Breast epithelium (tissue), 4 donors: ENCODE measurements at regions not wholly inside any gene's neighbourhood (a gene's known extent, or its start where the extent isn't known, plus 50 kb on each side); places are given as distances from the start of the nearest gene placed in this dataset.

Source experiments
- DNase-seq, 2 donors: peaks; one replicate each; pipeline ENCODE4 v3.0.0-alpha.2; 2019; ENCODE audit warnings: low spot score in 2 of 2
- H3K27ac ChIP-seq, 2 donors: fragments of 200-600 bp; sonication (generic) in 1 of 2; one replicate each; pipeline ENCODE4 v1.5.1; 2016 to 2019; ENCODE audit warnings: mild to moderate bottlenecking in 1 of 2
- H3K27me3 ChIP-seq, 2 donors: fragments of 200-600 bp; sonication (generic) in 1 of 2; one replicate each; pipeline versions ENCODE4 v1.5.1 to v1.6.0; 2017 to 2019; ENCODE audit warnings: control low read depth in 1 of 2, mild to moderate bottlenecking in 1 of 2
- H3K36me3 ChIP-seq: fragments of 200-600 bp; one replicate; pipeline ENCODE4 v1.5.1; 2019
- H3K4me1 ChIP-seq, 2 donors: fragments of 200-600 bp; sonication (generic); one replicate each; pipeline ENCODE4 v1.5.1; 2016 to 2019; ENCODE audit warnings: control low read depth in 1 of 2
- H3K4me3 ChIP-seq, 3 donors: fragments of 200-600 bp; sonication (generic); 1 replicate in 2 of 3; 2 replicates in 1 of 3; pipeline ENCODE4 v1.5.1; 2016 to 2019; ENCODE audit warnings: mild to moderate bottlenecking in 3 of 3, moderate library complexity in 2 of 3
- H3K9me3 ChIP-seq, 2 donors: fragments of 200-600 bp; sonication (generic) in 1 of 2; one replicate each; pipeline ENCODE4 v1.5.1; 2016 to 2019; ENCODE audit warnings: control low read depth in 1 of 2
- CTCF ChIP-seq, 3 donors: fragments of 450-650 bp; IDR thresholded peaks; one replicate each; pipeline ENCODE4 v1.5.1; 2016 to 2017; ENCODE audit warnings: antibody characterized with exemption in 3 of 3, mild to moderate bottlenecking in 3 of 3, moderate library complexity in 3 of 3
- POLR2A ChIP-seq: fragments of 450-650 bp; IDR thresholded peaks from one replicate; pipeline ENCODE4 v1.6.1; 2016; ENCODE audit warnings: antibody characterized with exemption, mild to moderate bottlenecking, moderate library complexity
- POLR2AphosphoS5 ChIP-seq, 3 donors: sonication (generic); formaldehyde crosslinking; IDR thresholded peaks; one replicate each; pipeline ENCODE4 v1.6.1; 2017; ENCODE audit warnings: antibody characterized with exemption in 3 of 3
- intact Hi-C: fragments of 100-400 bp; cut with DNase I; formaldehyde crosslinking; loops from one replicate; pipeline ENCODE4 v1.15.1; 2023; ENCODE audit warnings: low total_unique reads

- no peaks in the 10 kb centered on the region for H3K4me1 ChIP-seq
- no peaks in the 10 kb centered on the region for H3K9me3 ChIP-seq
- no peak overlapping the region for H3K4me3 ChIP-seq
- H3K27me3 ChIP-seq, result peaks cover 0 to 13% of the 10 kb centered on the region in 2 donors
- H3K36me3 ChIP-seq, result no peaks in the 10 kb centered on the region
- no peak overlapping the region for H3K27ac ChIP-seq
- DNase-seq, result no peak
- TF ChIP-seq POLR2AphosphoS5 (IDR thresholded peaks at IDR 0.05) (no peak), CTCF (IDR thresholded peaks at IDR 0.05) (no peak), POLR2A (no peak)
- intact Hi-C loops, result no loop called here
These were observed 129.6 kb upstream of the CST7 start for GRCh38 chr20:24819331-24819965.

GRCh38 chr20:24820345-24820744, 128.7 kb upstream of the CST7 start:
- no peaks in the 10 kb centered on the region for H3K4me1 ChIP-seq
- intact Hi-C loops, result loop anchor here (5.0 kb wide), 1 partner anchor 708 kb away; no protein-coding TSS in a partner anchor
- no peak overlapping the region for H3K27ac ChIP-seq
- TF ChIP-seq POLR2A (no peak), CTCF (IDR thresholded peaks at IDR 0.05) (no peak), POLR2AphosphoS5 (IDR thresholded peaks at IDR 0.05) (no peak)
- H3K36me3 ChIP-seq, result no peaks in the 10 kb centered on the region
- H3K4me3 ChIP-seq, result no peak overlapping the region
- DNase-seq, result peak in 1 of 2 donors; percentile 2
- peaks cover 0 to 10% of the 10 kb centered on the region in 2 donors for H3K27me3 ChIP-seq
- H3K9me3 ChIP-seq, result no peaks in the 10 kb centered on the region

GRCh38 chr20:24821391-24821790, 127.7 kb upstream of the CST7 start:
- DNase-seq, result peak in 1 of 2 donors; percentile 42
- no peak overlapping the region for H3K4me3 ChIP-seq

GRCh38 chr20:24823176-24823784, 125.8 kb upstream of the CST7 start:
- TF ChIP-seq POLR2AphosphoS5 (IDR thresholded peaks at IDR 0.05), result no peak
- TF ChIP-seq CTCF (IDR thresholded peaks at IDR 0.05), result no peak
- no peak for TF ChIP-seq POLR2A
- Histone ChIP-seq H3K27ac (no peak overlapping the region), H3K4me3 (no peak overlapping the region), H3K36me3 (no peaks in the 10 kb centered on the region), H3K9me3 (no peaks in the 10 kb centered on the region), H3K4me1 (no peaks in the 10 kb centered on the region), H3K27me3 (no peaks in the 10 kb centered on the region)
- peak in 1 of 2 donors; percentile 20 for DNase-seq
- intact Hi-C loops, result loop anchor here (5.0 kb wide), 1 partner anchor 711 kb away; no protein-coding TSS in a partner anchor

More at GRCh38 chr20:24821391-24821790, 127.7 kb upstream of the CST7 start:
- Histone ChIP-seq H3K27me3 (peaks cover 0 to under 1% of the 10 kb centered on the region in 2 donors), H3K27ac (no peak overlapping the region), H3K36me3 (no peaks in the 10 kb centered on the region), H3K4me1 (no peaks in the 10 kb centered on the region), H3K9me3 (no peaks in the 10 kb centered on the region)
- intact Hi-C loops, result loop anchor here (5.0 kb wide), 1 partner anchor 709 kb away; no protein-coding TSS in a partner anchor
- TF ChIP-seq CTCF (IDR thresholded peaks at IDR 0.05), result no peak
- no peak for TF ChIP-seq POLR2AphosphoS5 (IDR thresholded peaks at IDR 0.05)
- TF ChIP-seq POLR2A, result no peak

- intact Hi-C loops, result loop anchor here (5.0 kb wide), 1 partner anchor 712 kb away; no protein-coding TSS in a partner anchor
- Histone ChIP-seq H3K36me3 (no peaks in the 10 kb centered on the region), H3K9me3 (no peaks in the 10 kb centered on the region), H3K4me3 (no peak overlapping the region), H3K27ac (no peak overlapping the region), H3K4me1 (no peaks in the 10 kb centered on the region), H3K27me3 (no peaks in the 10 kb centered on the region)
- no peak for DNase-seq
- TF ChIP-seq CTCF (IDR thresholded peaks at IDR 0.05) (no peak), POLR2AphosphoS5 (IDR thresholded peaks at IDR 0.05) (no peak), POLR2A (no peak)
These were observed 124.9 kb upstream of the CST7 start for GRCh38 chr20:24823989-24824693.
